ENCODE measurements at regions not wholly inside any gene's neighbourhood (a gene's known extent, or its start where the extent isn't known, plus 50 kb on each side); places are given as distances from the start of the nearest gene placed in this dataset.

DNA sequence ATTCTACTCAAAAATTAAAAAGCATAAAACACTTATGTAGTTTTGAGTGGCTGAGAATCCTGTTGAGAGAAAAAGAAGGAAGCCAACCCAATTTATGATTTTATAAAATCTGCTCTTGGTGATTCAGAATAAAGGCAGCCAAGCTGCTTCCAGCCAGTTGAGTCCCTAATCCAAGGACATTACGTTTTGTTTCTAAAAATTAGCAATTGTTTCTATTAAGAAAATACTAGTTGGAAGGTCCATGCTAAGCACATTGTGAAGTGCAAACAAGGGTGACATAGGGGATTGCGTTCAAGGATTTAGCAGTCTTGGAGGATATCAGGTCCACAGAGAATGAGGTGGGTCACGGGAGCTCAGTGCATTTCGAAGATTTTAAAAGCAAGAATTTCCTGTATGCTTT, 987.7 kb downstream of the TYW1 start:
- DNase-seq: no peak
- TF ChIP-seq, protein P1, sequence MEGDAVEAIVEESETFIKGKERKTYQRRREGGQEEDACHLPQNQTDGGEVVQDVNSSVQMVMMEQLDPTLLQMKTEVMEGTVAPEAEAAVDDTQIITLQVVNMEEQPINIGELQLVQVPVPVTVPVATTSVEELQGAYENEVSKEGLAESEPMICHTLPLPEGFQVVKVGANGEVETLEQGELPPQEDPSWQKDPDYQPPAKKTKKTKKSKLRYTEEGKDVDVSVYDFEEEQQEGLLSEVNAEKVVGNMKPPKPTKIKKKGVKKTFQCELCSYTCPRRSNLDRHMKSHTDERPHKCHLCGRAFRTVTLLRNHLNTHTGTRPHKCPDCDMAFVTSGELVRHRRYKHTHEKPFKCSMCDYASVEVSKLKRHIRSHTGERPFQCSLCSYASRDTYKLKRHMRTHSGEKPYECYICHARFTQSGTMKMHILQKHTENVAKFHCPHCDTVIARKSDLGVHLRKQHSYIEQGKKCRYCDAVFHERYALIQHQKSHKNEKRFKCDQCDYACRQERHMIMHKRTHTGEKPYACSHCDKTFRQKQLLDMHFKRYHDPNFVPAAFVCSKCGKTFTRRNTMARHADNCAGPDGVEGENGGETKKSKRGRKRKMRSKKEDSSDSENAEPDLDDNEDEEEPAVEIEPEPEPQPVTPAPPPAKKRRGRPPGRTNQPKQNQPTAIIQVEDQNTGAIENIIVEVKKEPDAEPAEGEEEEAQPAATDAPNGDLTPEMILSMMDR (IDR thresholded peaks at IDR 0.05; ENCODE audit: partially characterized antibody, unreplicated experiment): no peak
- Mint-ChIP-seq H3K4me3 (ENCODE audit: unreplicated experiment) (no peak overlapping the region), H3K36me3 (ENCODE audit: unreplicated experiment) (no peaks in the 10 kb centered on the region), H3K9me3 (ENCODE audit: unreplicated experiment) (no peaks in the 10 kb centered on the region), H3K27ac (ENCODE audit: unreplicated experiment) (no peak overlapping the region), H3K4me1 (ENCODE audit: low read depth, unreplicated experiment) (no peaks in the 10 kb centered on the region), H3K27me3 (ENCODE audit: unreplicated experiment) (no peaks in the 10 kb centered on the region)

DNA sequence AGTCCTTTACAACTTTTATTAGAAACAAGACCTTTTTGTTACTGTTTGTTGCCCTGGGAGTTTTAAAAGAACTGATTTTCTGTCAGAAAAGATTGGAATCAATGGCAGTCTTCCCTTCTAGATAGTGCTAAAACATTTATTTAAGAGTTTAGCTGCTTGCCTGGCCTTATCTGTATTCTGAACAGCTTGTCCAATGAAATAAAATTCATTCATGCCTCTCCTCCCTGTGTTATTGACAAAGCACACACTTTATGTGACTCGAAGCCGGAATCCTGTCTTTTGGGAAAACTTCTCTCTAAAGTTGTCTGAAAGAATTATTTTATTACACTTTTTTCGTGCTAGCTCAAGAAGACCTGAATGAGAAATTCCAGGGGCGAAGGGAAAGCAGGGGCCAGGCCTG, 992.5 kb downstream of the TYW1 start:
- Mint-ChIP-seq H3K36me3 (ENCODE audit: unreplicated experiment) (no peaks in the 10 kb centered on the region), H3K27me3 (ENCODE audit: unreplicated experiment) (no peaks in the 10 kb centered on the region), H3K27ac (ENCODE audit: unreplicated experiment) (no peak overlapping the region), H3K4me1 (ENCODE audit: low read depth, unreplicated experiment) (no peaks in the 10 kb centered on the region), H3K9me3 (ENCODE audit: unreplicated experiment) (no peaks in the 10 kb centered on the region), H3K4me3 (ENCODE audit: unreplicated experiment) (no peak overlapping the region)
- TF ChIP-seq, protein P1 (IDR thresholded peaks at IDR 0.05; ENCODE audit: partially characterized antibody, unreplicated experiment): no peak
- DNase-seq: no peak

DNA sequence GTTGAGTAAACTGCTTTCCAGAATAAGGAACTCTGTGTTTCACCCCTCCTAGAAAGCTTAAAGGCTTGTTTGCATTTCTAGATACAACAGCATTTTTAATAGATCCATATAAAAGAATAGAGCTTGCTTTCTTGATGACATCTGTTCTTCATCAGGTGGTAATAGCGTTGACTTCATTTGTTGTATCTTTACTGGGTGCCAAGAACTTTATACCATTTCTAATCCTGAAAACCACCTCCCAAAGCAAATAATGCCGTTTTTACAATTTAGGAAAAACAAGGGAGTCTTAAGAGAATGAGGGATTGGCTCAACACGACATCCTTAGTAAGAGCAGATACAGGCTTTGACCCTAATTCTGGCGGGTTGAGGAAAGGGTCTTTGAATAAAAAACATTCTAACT, 993.4 kb downstream of the TYW1 start:
- DNase-seq: no peak
- Mint-ChIP-seq H3K4me3 (ENCODE audit: unreplicated experiment) (no peak overlapping the region), H3K27ac (ENCODE audit: unreplicated experiment) (no peak overlapping the region), H3K4me1 (ENCODE audit: low read depth, unreplicated experiment) (no peaks in the 10 kb centered on the region), H3K36me3 (ENCODE audit: unreplicated experiment) (no peaks in the 10 kb centered on the region), H3K27me3 (ENCODE audit: unreplicated experiment) (no peaks in the 10 kb centered on the region), H3K9me3 (ENCODE audit: unreplicated experiment) (no peaks in the 10 kb centered on the region)
- TF ChIP-seq, protein P1 (IDR thresholded peaks at IDR 0.05; ENCODE audit: partially characterized antibody, unreplicated experiment): no peak

DNA sequence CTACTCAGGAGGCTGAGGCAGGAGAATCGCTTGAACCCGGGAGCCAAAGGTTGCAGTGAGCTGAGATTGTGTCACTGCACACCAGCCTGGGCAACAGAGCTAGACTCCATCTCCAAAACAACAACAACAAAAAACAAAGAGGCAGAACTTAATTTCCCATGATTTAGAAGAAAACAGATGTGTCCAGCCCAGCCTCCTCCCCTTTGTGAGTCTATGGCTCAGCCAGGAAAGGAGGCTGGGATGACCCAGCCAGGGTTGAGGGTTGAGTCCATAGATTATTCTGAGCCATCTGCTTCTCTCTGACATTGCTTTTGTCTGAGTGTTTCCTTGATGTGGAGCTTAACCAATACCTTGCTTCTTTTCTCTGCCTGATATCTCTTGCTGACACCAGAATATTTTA, 994.1 kb downstream of the TYW1 start:
- H3K4me1 Mint-ChIP-seq (ENCODE audit: low read depth, unreplicated experiment): no peaks in the 10 kb centered on the region
- H3K9me3 Mint-ChIP-seq (ENCODE audit: unreplicated experiment): no peaks in the 10 kb centered on the region
- H3K36me3 Mint-ChIP-seq (ENCODE audit: unreplicated experiment): no peaks in the 10 kb centered on the region
- TF ChIP-seq, protein P1 (IDR thresholded peaks at IDR 0.05; ENCODE audit: partially characterized antibody, unreplicated experiment): no peak
- no peak overlapping the region for H3K27ac Mint-ChIP-seq (ENCODE audit: unreplicated experiment)
- no peaks in the 10 kb centered on the region for H3K27me3 Mint-ChIP-seq (ENCODE audit: unreplicated experiment)
- DNase-seq: no peak
- no peak overlapping the region for H3K4me3 Mint-ChIP-seq (ENCODE audit: unreplicated experiment)

DNA sequence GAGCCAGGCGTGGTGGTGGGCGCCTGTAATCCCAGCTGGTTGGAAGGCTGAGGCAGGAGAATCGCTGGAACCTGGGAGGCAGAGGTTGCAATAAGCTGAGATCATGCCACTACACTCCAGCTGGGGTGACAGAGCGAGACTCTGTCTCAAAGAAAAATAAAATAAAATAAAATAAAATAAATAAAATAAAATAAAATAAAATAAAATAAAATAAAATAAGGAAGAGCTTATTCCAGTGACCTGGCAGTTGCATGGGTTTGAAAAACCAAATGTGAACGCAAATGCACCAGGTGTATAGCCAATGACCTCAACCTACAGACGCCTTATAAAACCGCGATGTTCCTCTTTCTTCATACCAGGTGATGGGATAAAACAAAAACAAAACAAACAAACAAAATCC, 995.7 kb downstream of the TYW1 start:
- H3K36me3 Mint-ChIP-seq (ENCODE audit: unreplicated experiment): no peaks in the 10 kb centered on the region
- peaks cover under 1% of the 10 kb centered on the region for H3K27me3 Mint-ChIP-seq (ENCODE audit: unreplicated experiment)
- H3K4me1 Mint-ChIP-seq (ENCODE audit: low read depth, unreplicated experiment): no peaks in the 10 kb centered on the region
- no peak overlapping the region for H3K27ac Mint-ChIP-seq (ENCODE audit: unreplicated experiment)
- no peak overlapping the region for H3K4me3 Mint-ChIP-seq (ENCODE audit: unreplicated experiment)
- no peaks in the 10 kb centered on the region for H3K9me3 Mint-ChIP-seq (ENCODE audit: unreplicated experiment)
- no peak for DNase-seq
- TF ChIP-seq, protein P1 (IDR thresholded peaks at IDR 0.05; ENCODE audit: partially characterized antibody, unreplicated experiment): no peak
